H9 (cell line): ENCODE measurements at regions not wholly inside any gene's neighbourhood (a gene's known extent, or its start where the extent isn't known, plus 50 kb on each side); places are given as distances from the start of the nearest gene placed in this dataset.

Source experiments
- DNase-seq: peaks from one replicate; pipeline ENCODE4 v3.0.0-alpha.2; 2017
- H2AFZ ChIP-seq: one replicate; pipeline ENCODE4 v1.6.1; 2013; ENCODE audit warnings: mild to moderate bottlenecking, low read length, control low read depth, moderate library complexity
- H2AK5ac ChIP-seq: 2 replicates; pipeline ENCODE4 v1.6.1; 2013; ENCODE audit warnings: low read length, control low read depth, mixed read lengths; ENCODE audit not compliant: insufficient read length
- H2BK120ac ChIP-seq: one replicate; pipeline ENCODE4 v1.6.1; 2013; ENCODE audit warnings: low read depth, mild to moderate bottlenecking, low read length, control low read depth, inconsistent platforms; ENCODE audit not compliant: poor library complexity, severe bottlenecking
- H2BK12ac ChIP-seq: 2 replicates; pipeline ENCODE4 v1.6.1; 2013; ENCODE audit warnings: low read length, control low read depth, mixed read lengths, low read depth; ENCODE audit not compliant: insufficient read length
- H2BK15ac ChIP-seq: 2 replicates; pipeline ENCODE4 v1.6.1; 2013; ENCODE audit warnings: low read depth, low read length, control low read depth
- H2BK20ac ChIP-seq: one replicate; pipeline ENCODE4 v1.6.1; 2013; ENCODE audit warnings: low read depth, mild to moderate bottlenecking, low read length, control low read depth, inconsistent platforms; ENCODE audit not compliant: poor library complexity, severe bottlenecking
- H2BK5ac ChIP-seq: 2 replicates; pipeline ENCODE4 v1.6.1; 2013; ENCODE audit warnings: low read length, control low read depth, mixed read lengths; ENCODE audit not compliant: insufficient read length
- H3K14ac ChIP-seq: 2 replicates; pipeline ENCODE4 v1.6.1; 2013; ENCODE audit warnings: low read length, control low read depth; ENCODE audit not compliant: insufficient read depth
- H3K18ac ChIP-seq: 2 replicates; pipeline ENCODE4 v1.6.1; 2013; ENCODE audit warnings: low read depth, mild to moderate bottlenecking, mixed read lengths, low read length, control low read depth; ENCODE audit not compliant: insufficient read length
- H3K23ac ChIP-seq: 2 replicates; pipeline ENCODE4 v1.6.1; 2013; ENCODE audit warnings: low read length, control low read depth, mixed read lengths, low read depth; ENCODE audit not compliant: insufficient read length
- H3K23me2 ChIP-seq: 2 replicates; pipeline ENCODE4 v1.6.1; 2013; ENCODE audit warnings: low read depth, mild to moderate bottlenecking, mixed read lengths, low read length, control low read depth; ENCODE audit not compliant: insufficient read length, poor library complexity, severe bottlenecking
- H3K27ac ChIP-seq: 2 replicates; pipeline ENCODE4 v1.5.1; 2013; ENCODE audit warnings: low read length, control low read depth, mixed read lengths, low read depth; ENCODE audit not compliant: insufficient read length
- H3K27me3 ChIP-seq: 2 replicates; pipeline ENCODE4 v1.6.1; 2013; ENCODE audit warnings: low read length, control low read depth, inconsistent platforms; ENCODE audit not compliant: insufficient read depth
- H3K4ac ChIP-seq: 2 replicates; pipeline ENCODE4 v1.6.1; 2013; ENCODE audit warnings: low read depth, mild to moderate bottlenecking, control low read depth, inconsistent platforms, low read length, moderate library complexity
- H3K4me1 ChIP-seq: 2 replicates; pipeline ENCODE4 v1.6.1; 2013; ENCODE audit warnings: low read length, control low read depth, inconsistent platforms; ENCODE audit not compliant: insufficient read depth
- H3K4me2 ChIP-seq: 2 replicates; pipeline ENCODE4 v1.6.1; 2013; ENCODE audit warnings: low read length, control low read depth, mixed read lengths; ENCODE audit not compliant: insufficient read length, insufficient read depth
- H3K56ac ChIP-seq: 2 replicates; pipeline ENCODE4 v1.6.1; 2013; ENCODE audit warnings: low read depth, mild to moderate bottlenecking, mixed read lengths, low read length, control low read depth; ENCODE audit not compliant: insufficient read length
- H3K79me1 ChIP-seq: 2 replicates; pipeline ENCODE4 v1.6.1; 2013; ENCODE audit warnings: low read depth, mild to moderate bottlenecking, moderate library complexity, low read length, control low read depth, inconsistent platforms; ENCODE audit not compliant: insufficient read depth, poor library complexity, severe bottlenecking
- H3K79me2 ChIP-seq: 2 replicates; pipeline ENCODE4 v1.6.1; 2013; ENCODE audit warnings: low read length, control low read depth, inconsistent platforms; ENCODE audit not compliant: insufficient read depth
- H3K9ac ChIP-seq: 2 replicates; pipeline ENCODE4 v1.6.1; 2013; ENCODE audit warnings: low read length, control low read depth, mixed read lengths; ENCODE audit not compliant: insufficient read length; ENCODE audit errors: extremely low read depth
- H3K9me3 ChIP-seq: one replicate; pipeline ENCODE4 v1.6.1; 2013; ENCODE audit warnings: low read depth, low read length, inconsistent platforms; ENCODE audit not compliant: control insufficient read depth
- H3T11ph ChIP-seq: one replicate; pipeline ENCODE4 v1.6.1; 2013; ENCODE audit warnings: mild to moderate bottlenecking, low read length, control low read depth, inconsistent platforms
- H4K20me1 ChIP-seq: one replicate; pipeline ENCODE4 v1.6.1; 2013; ENCODE audit not compliant: control insufficient read depth, insufficient read length, insufficient read depth
- H4K5ac ChIP-seq: 2 replicates; pipeline ENCODE4 v1.6.1; 2013; ENCODE audit warnings: low read depth, mild to moderate bottlenecking, mixed read lengths, low read length, control low read depth; ENCODE audit not compliant: insufficient read length
- H4K8ac ChIP-seq: replicated peaks from 2 replicates; pipeline ENCODE4 v1.6.1; 2013; ENCODE audit warnings: low read length, control low read depth, mixed read lengths, low read depth; ENCODE audit not compliant: insufficient read length
- H4K91ac ChIP-seq: 2 replicates; pipeline ENCODE4 v1.6.1; 2013; ENCODE audit warnings: low read depth, mild to moderate bottlenecking, moderate library complexity, mixed read lengths, low read length, control low read depth; ENCODE audit not compliant: insufficient read length
- H3K27ac Mint-ChIP-seq, 3 experiments: 2 replicates in 2 of 3; 3 replicates in 1 of 3; pipeline ENCODE4 v1.8.0; 2020 to 2021; ENCODE audit warnings: mixed read lengths in 3 of 3, mild to moderate bottlenecking in 1 of 3, moderate library complexity in 1 of 3
- H3K27me3 Mint-ChIP-seq: 2 replicates; pipeline ENCODE4 v1.8.0; 2021; ENCODE audit warnings: low read depth, mild to moderate bottlenecking, moderate library complexity, mixed read lengths
- H3K36me3 Mint-ChIP-seq, 3 experiments: 2 replicates in 2 of 3; 3 replicates in 1 of 3; pipeline ENCODE4 v1.8.0; 2020 to 2021; ENCODE audit warnings: low read depth in 3 of 3, mixed read lengths in 3 of 3; ENCODE audit not compliant: insufficient read depth in 1 of 3
- H3K4me1 Mint-ChIP-seq, 2 experiments: 2 replicates each; pipeline ENCODE4 v1.8.0; 2020; ENCODE audit warnings: mixed read lengths in 2 of 2
- H3K4me3 Mint-ChIP-seq, 2 experiments: 2 replicates in 1 of 2; 3 replicates in 1 of 2; pipeline ENCODE4 v1.8.0; 2020 to 2021; ENCODE audit warnings: mild to moderate bottlenecking in 2 of 2, mixed read lengths in 2 of 2, moderate library complexity in 1 of 2
- H3K9me3 Mint-ChIP-seq, 2 experiments: 2 replicates in 1 of 2; 3 replicates in 1 of 2; pipeline ENCODE4 v1.8.0; 2020; ENCODE audit warnings: mild to moderate bottlenecking in 2 of 2, mixed read lengths in 2 of 2, moderate library complexity in 1 of 2
- CTCF ChIP-seq: fragments of 200-600 bp; sonication (generic); conservative IDR thresholded peaks from 3 replicates; pipeline ENCODE4 v1.8.0; 2021; ENCODE audit warnings: antibody characterized with exemption, mild to moderate bottlenecking
- WGBS: extraction: QIAGEN DNeasy Blood & Tissue Kit; methylation state at CpG from one replicate; pipeline ENCODE4 v1.1.7; 2013; ENCODE audit warnings: missing lambda C conversion rate, low lambda C conversion rate, mixed read lengths; ENCODE audit not compliant: insufficient read length; ENCODE audit errors: extremely low coverage; 5-methylcytosine and 5-hydroxymethylcytosine counted together

GRCh38 chr3:70568626-70569025 lies 256.2 kb upstream of the MDFIC2 start:
- Histone ChIP-seq H3K14ac (no peak overlapping the region), H3K27ac (no peak overlapping the region), H3K27me3 (no peaks in the 10 kb centered on the region), H4K8ac (no peak overlapping the region), H2BK20ac (no peak overlapping the region), H4K20me1 (no peaks in the 10 kb centered on the region), H3K23me2 (no peaks in the 10 kb centered on the region), H3K79me1 (no peaks in the 10 kb centered on the region), H3K9me3 (no peaks in the 10 kb centered on the region), H3K23ac (no peak overlapping the region), H2AFZ (no peak overlapping the region), H2BK5ac (no peak overlapping the region), H2AK5ac (no peak overlapping the region), H3K9ac (no peak overlapping the region), H3K18ac (no peak overlapping the region), H3K56ac (no peak overlapping the region), H2BK12ac (no peak overlapping the region), H3T11ph (no peak overlapping the region), H4K5ac (no peak overlapping the region), H3K4me2 (no peak overlapping the region), H3K4me1 (no peaks in the 10 kb centered on the region), H3K79me2 (no peaks in the 10 kb centered on the region), H4K91ac (no peak overlapping the region), H3K4ac (no peak overlapping the region), H2BK15ac (no peak overlapping the region), H2BK120ac (no peak overlapping the region)
- Mint-ChIP-seq H3K4me3 (no peak overlapping the region), H3K36me3 (peaks cover 0 to 2% (median 0%) of the 10 kb centered on the region in 3 experiments; a peak in 1 of 7 replicates), H3K9me3 (no peaks in the 10 kb centered on the region; a peak in 1 of 5 replicates), H3K4me1 (no peaks in the 10 kb centered on the region; a peak in 1 of 4 replicates), H3K27me3 (no peaks in the 10 kb centered on the region; the same call in 1 of the 2 replicates), H3K27ac (no peak overlapping the region)
- no peak for DNase-seq
- no peak for TF ChIP-seq CTCF
- WGBS = no CpG with 5 or more reads among the region's 7 CpGs
